Liver (tissue), 8 donors: ENCODE measurements at regions not wholly inside any gene's neighbourhood (a gene's known extent, or its start where the extent isn't known, plus 50 kb on each side); places are given as distances from the start of the nearest gene placed in this dataset.

Experiments
- DNase-seq: peaks from one replicate; pipeline ENCODE4 v3.0.0-alpha.2; 2017; ENCODE audit warnings: low spot score
- H3K27ac ChIP-seq, 2 donors: one replicate each; pipeline ENCODE4 v1.7.0; 2013; ENCODE audit warnings: inconsistent platforms in 2 of 2, low read length in 2 of 2, control low read depth in 1 of 2, low read depth in 1 of 2, mild to moderate bottlenecking in 1 of 2
- H3K27me3 ChIP-seq, 4 donors: one replicate each; pipeline versions ENCODE4 v1.6.1 to v1.7.0; 2013; ENCODE audit warnings: low read length in 3 of 4, inconsistent platforms in 1 of 4, mild to moderate bottlenecking in 1 of 4, moderate library complexity in 1 of 4; ENCODE audit not compliant: control insufficient read depth in 4 of 4, insufficient read depth in 4 of 4
- H3K36me3 ChIP-seq, 4 donors: one replicate each; pipeline versions ENCODE4 v1.6.1 to v1.7.0; 2013; ENCODE audit warnings: low read length in 3 of 4, mild to moderate bottlenecking in 3 of 4, low read depth in 1 of 4, moderate library complexity in 1 of 4; ENCODE audit not compliant: control insufficient read depth in 4 of 4, insufficient read depth in 3 of 4
- H3K4me1 ChIP-seq, 4 donors: one replicate each; pipeline versions ENCODE4 v1.6.1 to v1.7.0; 2013; ENCODE audit warnings: low read length in 3 of 4, mild to moderate bottlenecking in 3 of 4, moderate library complexity in 1 of 4; ENCODE audit not compliant: control insufficient read depth in 4 of 4, insufficient read depth in 4 of 4
- H3K4me3 ChIP-seq, 3 donors: one replicate each; pipeline versions ENCODE4 v1.6.1 to v1.7.0; 2013; ENCODE audit warnings: low read length in 3 of 3, control low read depth in 1 of 3, low read depth in 1 of 3, mild to moderate bottlenecking in 1 of 3
- H3K9ac ChIP-seq, 2 donors: one replicate each; pipeline ENCODE4 v1.7.0; 2013; ENCODE audit warnings: low read length in 2 of 2, mild to moderate bottlenecking in 2 of 2, moderate library complexity in 2 of 2, control low read depth in 1 of 2, low read depth in 1 of 2
- H3K9me3 ChIP-seq, 4 donors: one replicate each; pipeline versions ENCODE4 v1.6.1 to v1.7.0; 2013; ENCODE audit warnings: low read length in 3 of 4; ENCODE audit not compliant: control insufficient read depth in 4 of 4
- ATF3 ChIP-seq: IDR thresholded peaks from 2 replicates; pipeline ENCODE4 v1.6.1; 2016; ENCODE audit warnings: antibody characterized with exemption
- CTCF ChIP-seq: fragments of 150-350 bp; IDR thresholded peaks from 2 replicates; pipeline ENCODE4 v1.5.1; 2017; ENCODE audit warnings: improper control_type of control experiment, low read depth, low read length; ENCODE audit not compliant: missing input control
- EGR1 ChIP-seq, 2 donors: IDR thresholded peaks; 2 replicates each; pipeline ENCODE4 v1.6.1; 2016 to 2018; ENCODE audit warnings: antibody characterized with exemption in 2 of 2, low read depth in 2 of 2
- FOXA1 ChIP-seq: IDR thresholded peaks from 2 replicates; pipeline ENCODE4 v1.6.1; 2016; ENCODE audit warnings: antibody characterized with exemption
- FOXA2 ChIP-seq: IDR thresholded peaks from 2 replicates; pipeline ENCODE4 v1.6.1; 2016; ENCODE audit warnings: antibody characterized with exemption
- GABPA ChIP-seq, 2 donors: IDR thresholded peaks in 1 of 2; conservative IDR thresholded peaks in 1 of 2; 2 replicates each; pipeline ENCODE4 v1.6.1; 2016; ENCODE audit warnings: antibody characterized with exemption in 2 of 2, mild to moderate bottlenecking in 1 of 2, moderate library complexity in 1 of 2
- HNF4A ChIP-seq, 2 donors: conservative IDR thresholded peaks; 2 replicates each; pipeline ENCODE4 v1.6.1; 2016; ENCODE audit warnings: antibody characterized with exemption in 2 of 2, mild to moderate bottlenecking in 2 of 2
- HNF4G ChIP-seq: IDR thresholded peaks from 2 replicates; pipeline ENCODE4 v1.6.1; 2016; ENCODE audit warnings: antibody characterized with exemption
- JUND ChIP-seq, 2 donors: IDR thresholded peaks; 2 replicates each; pipeline ENCODE4 v1.6.1; 2016; ENCODE audit warnings: antibody characterized with exemption in 2 of 2
- NR2F2 ChIP-seq: IDR thresholded peaks from 2 replicates; pipeline ENCODE4 v1.6.1; 2016; ENCODE audit warnings: antibody characterized with exemption
- RAD21 ChIP-seq, 2 donors: IDR thresholded peaks; 2 replicates each; pipeline ENCODE4 v1.6.1; 2016; ENCODE audit warnings: antibody characterized with exemption in 2 of 2, mild to moderate bottlenecking in 2 of 2
- RXRA ChIP-seq, 2 donors: IDR thresholded peaks; 2 replicates each; pipeline ENCODE4 v1.6.1; 2017 to 2018; ENCODE audit warnings: antibody characterized with exemption in 2 of 2, mild to moderate bottlenecking in 1 of 2
- SP1 ChIP-seq: IDR thresholded peaks from 2 replicates; pipeline ENCODE4 v1.6.1; 2018; ENCODE audit warnings: antibody characterized with exemption, mild to moderate bottlenecking
- TAF1 ChIP-seq: conservative IDR thresholded peaks from 2 replicates; pipeline ENCODE4 v1.6.1; 2016; ENCODE audit warnings: antibody characterized with exemption, mild to moderate bottlenecking
- YY1 ChIP-seq: IDR thresholded peaks from 2 replicates; pipeline ENCODE4 v1.6.1; 2016; ENCODE audit warnings: antibody characterized with exemption, mild to moderate bottlenecking
- ZBTB33 ChIP-seq: IDR thresholded peaks from 2 replicates; pipeline ENCODE4 v1.6.1; 2016; ENCODE audit warnings: antibody characterized with exemption
- WGBS: extraction: QIAGEN DNeasy Blood & Tissue Kit; methylation state at CpG from one replicate; pipeline ENCODE4 v1.1.7; 2013; 5-methylcytosine and 5-hydroxymethylcytosine counted together
- TF ChIP-seq, protein P1 (sequence below): IDR thresholded peaks from 2 replicates; pipeline ENCODE4 v1.6.1; 2016; ENCODE audit warnings: antibody characterized with exemption, mild to moderate bottlenecking
- TF ChIP-seq, protein P2 (sequence below): IDR thresholded peaks from 2 replicates; pipeline ENCODE4 v1.6.1; 2016; ENCODE audit warnings: antibody characterized with exemption
- donor health status: healthy.
- donor health status: healthy.
- donor health status: healthy.
- donor health status: healthy.
- donor health status: healthy.

- H3K27ac ChIP-seq: no peak overlapping the region
- no peak for DNase-seq
- H3K9me3 ChIP-seq: no peaks in the 10 kb centered on the region
- H3K9ac ChIP-seq: no peak overlapping the region
- peaks cover 8 to 25% (median 19%) of the 10 kb centered on the region in 4 donors for H3K4me1 ChIP-seq
- TF ChIP-seq TAF1: no peak
- TF ChIP-seq, protein P1, sequence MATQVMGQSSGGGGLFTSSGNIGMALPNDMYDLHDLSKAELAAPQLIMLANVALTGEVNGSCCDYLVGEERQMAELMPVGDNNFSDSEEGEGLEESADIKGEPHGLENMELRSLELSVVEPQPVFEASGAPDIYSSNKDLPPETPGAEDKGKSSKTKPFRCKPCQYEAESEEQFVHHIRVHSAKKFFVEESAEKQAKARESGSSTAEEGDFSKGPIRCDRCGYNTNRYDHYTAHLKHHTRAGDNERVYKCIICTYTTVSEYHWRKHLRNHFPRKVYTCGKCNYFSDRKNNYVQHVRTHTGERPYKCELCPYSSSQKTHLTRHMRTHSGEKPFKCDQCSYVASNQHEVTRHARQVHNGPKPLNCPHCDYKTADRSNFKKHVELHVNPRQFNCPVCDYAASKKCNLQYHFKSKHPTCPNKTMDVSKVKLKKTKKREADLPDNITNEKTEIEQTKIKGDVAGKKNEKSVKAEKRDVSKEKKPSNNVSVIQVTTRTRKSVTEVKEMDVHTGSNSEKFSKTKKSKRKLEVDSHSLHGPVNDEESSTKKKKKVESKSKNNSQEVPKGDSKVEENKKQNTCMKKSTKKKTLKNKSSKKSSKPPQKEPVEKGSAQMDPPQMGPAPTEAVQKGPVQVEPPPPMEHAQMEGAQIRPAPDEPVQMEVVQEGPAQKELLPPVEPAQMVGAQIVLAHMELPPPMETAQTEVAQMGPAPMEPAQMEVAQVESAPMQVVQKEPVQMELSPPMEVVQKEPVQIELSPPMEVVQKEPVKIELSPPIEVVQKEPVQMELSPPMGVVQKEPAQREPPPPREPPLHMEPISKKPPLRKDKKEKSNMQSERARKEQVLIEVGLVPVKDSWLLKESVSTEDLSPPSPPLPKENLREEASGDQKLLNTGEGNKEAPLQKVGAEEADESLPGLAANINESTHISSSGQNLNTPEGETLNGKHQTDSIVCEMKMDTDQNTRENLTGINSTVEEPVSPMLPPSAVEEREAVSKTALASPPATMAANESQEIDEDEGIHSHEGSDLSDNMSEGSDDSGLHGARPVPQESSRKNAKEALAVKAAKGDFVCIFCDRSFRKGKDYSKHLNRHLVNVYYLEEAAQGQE: no peak
- no peak for TF ChIP-seq FOXA1
- no peak for TF ChIP-seq RXRA (IDR thresholded peaks at IDR 0.05)
- no peak for TF ChIP-seq FOXA2
- TF ChIP-seq, protein P2, sequence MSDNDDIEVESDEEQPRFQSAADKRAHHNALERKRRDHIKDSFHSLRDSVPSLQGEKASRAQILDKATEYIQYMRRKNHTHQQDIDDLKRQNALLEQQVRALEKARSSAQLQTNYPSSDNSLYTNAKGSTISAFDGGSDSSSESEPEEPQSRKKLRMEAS: no peak
- 62% methylated on average over 5 of the region's 5 CpGs for WGBS
- H3K4me3 ChIP-seq: no peak overlapping the region
- H3K36me3 ChIP-seq: no peaks in the 10 kb centered on the region
- H3K27me3 ChIP-seq: peaks cover 0 to 10% (median 6%) of the 10 kb centered on the region in 4 donors
These were observed 95.8 kb upstream of the TENM3 start for GRCh38 chr4:182147391-182147790.

- no peak overlapping the region for H3K4me3 ChIP-seq
- no peak overlapping the region for H3K9ac ChIP-seq
- H3K9me3 ChIP-seq: no peaks in the 10 kb centered on the region
- no peaks in the 10 kb centered on the region for H3K4me1 ChIP-seq
- no peaks in the 10 kb centered on the region for H3K36me3 ChIP-seq
- H3K27me3 ChIP-seq: peaks cover 0 to 8% (median 3%) of the 10 kb centered on the region in 4 donors
- TF ChIP-seq, protein P2: no peak
- TF ChIP-seq FOXA1 (no peak), JUND (IDR thresholded peaks at IDR 0.05) (no peak), SP1 (no peak), TAF1 (no peak), ATF3 (no peak), ZBTB33 (no peak), HNF4G (no peak), RAD21 (IDR thresholded peaks at IDR 0.05) (no peak), RXRA (IDR thresholded peaks at IDR 0.05) (no peak), EGR1 (IDR thresholded peaks at IDR 0.05; ENCODE audit: low read depth in 2 of 2) (no peak), FOXA2 (no peak), NR2F2 (no peak), GABPA (IDR thresholded peaks at IDR 0.05 in 1 of 2, conservative IDR thresholded peaks at IDR 0.05 in 1 of 2) (no peak), HNF4A (conservative IDR thresholded peaks at IDR 0.05) (no peak), YY1 (no peak), CTCF (no peak)
- TF ChIP-seq, protein P1: no peak
- WGBS: 77% methylated on average over 3 of the region's 3 CpGs
- DNase-seq: no peak
- H3K27ac ChIP-seq: no peak overlapping the region
These were observed 92.6 kb upstream of the TENM3 start for GRCh38 chr4:182150645-182151044.
